ENCODE measurements at regions not wholly inside any gene's neighbourhood (a gene's known extent, or its start where the extent isn't known, plus 50 kb on each side); places are given as distances from the start of the nearest gene placed in this dataset.
"Not testable (repeated sequence)": the region's sequence is repeated elsewhere in the genome, so short reads cannot be mapped to it uniquely, and the experiment has no call there.

- no peak for DNase-seq (ENCODE audit: low read depth in 2 of 2)
Measured at GRCh38 chr5:42989190-42989589, 50.9 kb downstream of the ANXA2R start.

- DNase-seq (ENCODE audit: low read depth in 2 of 2) = no peak
Measured at GRCh38 chr5:42988568-42988967, 51.6 kb downstream of the ANXA2R start.

- no peak for DNase-seq (ENCODE audit: low read depth in 2 of 2)
Measured at GRCh38 chr5:42985129-42986037, 54.7 kb downstream of the ANXA2R start.

- no peak for DNase-seq (ENCODE audit: low read depth in 2 of 2)
Measured at GRCh38 chr5:42984307-42984706, 55.8 kb downstream of the ANXA2R start.

- no peak for DNase-seq (ENCODE audit: low read depth in 2 of 2)
Measured at GRCh38 chr5:42982107-42982622, 58.0 kb downstream of the ANXA2R start.

GRCh38 chr5:42981417-42982106 is 58.6 kb downstream of the ANXA2R start:
- DNase-seq (ENCODE audit: low read depth in 2 of 2) = not testable (repeated sequence)

- not testable (repeated sequence) for DNase-seq (ENCODE audit: low read depth in 2 of 2)
Measured at GRCh38 chr5:42981015-42981414, 59.1 kb downstream of the ANXA2R start.

GRCh38 chr5:42980391-42980790 is 59.7 kb downstream of the ANXA2R start:
- DNase-seq (ENCODE audit: low read depth in 2 of 2) = not testable (repeated sequence)

- not testable (repeated sequence) for DNase-seq (ENCODE audit: low read depth in 2 of 2)
Measured at GRCh38 chr5:42979242-42979641, 60.9 kb downstream of the ANXA2R start.

GRCh38 chr5:42974536-42974935 is 65.6 kb downstream of the ANXA2R start:
- no peak for DNase-seq (ENCODE audit: low read depth in 2 of 2)

GRCh38 chr5:42970636-42971559 is 69.2 kb downstream of the ANXA2R start:
- no peak for DNase-seq (ENCODE audit: low read depth in 2 of 2)

- DNase-seq (ENCODE audit: low read depth in 2 of 2) = no peak
Measured at GRCh38 chr5:42965934-42966333, 74.2 kb downstream of the ANXA2R start.

- DNase-seq (ENCODE audit: low read depth in 2 of 2) = no peak
Measured at GRCh38 chr5:42963412-42963811, 76.7 kb downstream of the ANXA2R start.

- DNase-seq (ENCODE audit: low read depth in 2 of 2) = no peak
Measured at GRCh38 chr5:42962124-42962523, 78.0 kb downstream of the ANXA2R start.

- no peak for DNase-seq (ENCODE audit: low read depth in 2 of 2)
Measured at GRCh38 chr5:42960506-42960905, 79.6 kb downstream of the ANXA2R start.

- no peak for DNase-seq (ENCODE audit: low read depth in 2 of 2)
Measured at GRCh38 chr5:42956551-42956950, 83.6 kb downstream of the ANXA2R start.

GRCh38 chr5:42953041-42953440 is 87.1 kb downstream of the ANXA2R start:
- no peak for DNase-seq (ENCODE audit: low read depth in 2 of 2)

GRCh38 chr5:42952578-42952974 is 87.5 kb downstream of the ANXA2R start:
- no peak for DNase-seq (ENCODE audit: low read depth in 2 of 2)

GRCh38 chr5:42951293-42951840 is 88.8 kb downstream of the ANXA2R start:
- peak; percentile 42 to 44 for DNase-seq (ENCODE audit: low read depth in 2 of 2)

- peak; percentile 44 to 59 for DNase-seq (ENCODE audit: low read depth in 2 of 2)
Measured at GRCh38 chr5:42950456-42951292, 89.4 kb downstream of the ANXA2R start.

GRCh38 chr5:42950116-42950455 is 90.0 kb downstream of the ANXA2R start:
- DNase-seq (ENCODE audit: low read depth in 2 of 2) = no peak
